HFFc6 (cell line): ENCODE measurements at regions not wholly inside any gene's neighbourhood (a gene's known extent, or its start where the extent isn't known, plus 50 kb on each side); places are given as distances from the start of the nearest gene placed in this dataset.

Source experiments
- DNase-seq: peaks from one replicate; pipeline ENCODE4 v3.0.0-alpha.2; 2018
- H3K27ac Mint-ChIP-seq: 2 replicates; pipeline ENCODE4 v1.8.0; 2020; ENCODE audit warnings: mild to moderate bottlenecking, mixed read lengths
- H3K27me3 Mint-ChIP-seq: 2 replicates; pipeline ENCODE4 v1.8.0; 2021; ENCODE audit warnings: mild to moderate bottlenecking, moderate library complexity, mixed read lengths; ENCODE audit not compliant: insufficient read depth
- H3K36me3 Mint-ChIP-seq: 2 replicates; pipeline ENCODE4 v1.8.0; 2021; ENCODE audit warnings: low read depth, mixed read lengths
- H3K4me1 Mint-ChIP-seq: 2 replicates; pipeline ENCODE4 v1.8.0; 2020; ENCODE audit warnings: low read depth, mixed read lengths
- H3K4me3 Mint-ChIP-seq: 2 replicates; pipeline ENCODE4 v1.8.0; 2020; ENCODE audit warnings: mild to moderate bottlenecking, moderate library complexity, mixed read lengths
- H3K9me3 Mint-ChIP-seq: 2 replicates; pipeline ENCODE4 v1.8.0; 2020; ENCODE audit warnings: mild to moderate bottlenecking, mixed read lengths
- CTCF ChIP-seq: fragments of 200-600 bp; sonication (generic); IDR thresholded peaks from 2 replicates; pipeline ENCODE4 v1.5.0; 2021; ENCODE audit warnings: antibody characterized with exemption, mild to moderate bottlenecking

DNA sequence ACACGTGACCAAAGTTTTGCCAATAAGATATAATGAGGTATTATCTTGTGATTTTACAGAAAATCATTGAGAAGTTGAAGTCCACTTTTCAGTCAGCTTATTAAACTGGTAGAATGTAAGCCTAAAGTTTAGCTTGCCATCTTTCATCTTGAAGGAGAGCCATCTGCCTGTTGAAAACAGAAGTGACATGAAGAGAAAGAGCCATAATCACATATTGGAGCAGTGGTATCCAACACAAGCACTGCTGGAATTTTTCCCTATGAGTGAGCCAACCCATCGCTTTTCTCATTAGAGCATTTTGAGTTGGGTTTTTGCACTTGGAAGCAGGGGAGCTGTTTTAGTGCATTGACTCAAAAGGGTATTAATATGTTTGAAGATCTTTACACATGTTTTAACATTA, 117.6 kb upstream of the FERD3L start:
- H3K4me1 Mint-ChIP-seq: peaks cover 8% of the 10 kb centered on the region; the same call in 1 of the 2 replicates
- TF ChIP-seq CTCF: 0 out of 2 replicates have a peak, but pooled peaks have one; percentile 17
- no peaks in the 10 kb centered on the region for H3K27me3 Mint-ChIP-seq
- H3K9me3 Mint-ChIP-seq: no peaks in the 10 kb centered on the region
- no peak overlapping the region for H3K27ac Mint-ChIP-seq
- H3K36me3 Mint-ChIP-seq: peaks cover 4% of the 10 kb centered on the region; the same call in 1 of the 2 replicates
- no peak overlapping the region for H3K4me3 Mint-ChIP-seq
- no peak for DNase-seq

DNA sequence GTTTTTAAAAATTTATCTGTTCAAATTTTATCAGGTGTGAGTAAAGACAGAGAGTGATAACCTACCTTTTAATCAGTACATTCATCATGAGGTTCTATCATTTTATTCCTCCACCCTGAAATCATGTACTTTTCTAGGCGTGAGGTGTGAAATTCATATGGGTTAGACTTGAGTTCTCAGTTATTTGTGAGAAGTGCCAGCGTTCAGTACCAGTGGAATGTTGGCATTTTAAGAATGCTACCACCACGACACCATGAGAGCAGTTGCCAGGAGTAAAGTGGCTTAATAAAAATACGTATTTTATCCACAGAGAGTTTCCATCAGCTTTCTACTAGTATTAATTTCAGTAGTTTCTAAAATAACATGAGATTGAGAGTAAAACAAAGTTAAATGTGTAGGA, 104.1 kb upstream of the FERD3L start:
- DNase-seq: no peak
- no peak for TF ChIP-seq CTCF
- Mint-ChIP-seq H3K9me3 (no peaks in the 10 kb centered on the region; the same call in 1 of the 2 replicates), H3K27ac (peak overlapping the region; percentile 70), H3K4me3 (peak overlapping the region; percentile 68; the same call in 1 of the 2 replicates), H3K4me1 (peaks cover 37% of the 10 kb centered on the region), H3K36me3 (no peaks in the 10 kb centered on the region), H3K27me3 (no peaks in the 10 kb centered on the region)

- Mint-ChIP-seq H3K27ac (peak overlapping the region; percentile 70), H3K4me3 (peak overlapping the region; percentile 68), H3K27me3 (no peaks in the 10 kb centered on the region), H3K4me1 (peaks cover 37% of the 10 kb centered on the region), H3K36me3 (no peaks in the 10 kb centered on the region), H3K9me3 (no peaks in the 10 kb centered on the region; the same call in 1 of the 2 replicates)
- peak; percentile 52 for DNase-seq
- TF ChIP-seq CTCF: no peak
Observed at GRCh38 chr7:19248681-19249080, 103.5 kb upstream of the FERD3L start.

DNA sequence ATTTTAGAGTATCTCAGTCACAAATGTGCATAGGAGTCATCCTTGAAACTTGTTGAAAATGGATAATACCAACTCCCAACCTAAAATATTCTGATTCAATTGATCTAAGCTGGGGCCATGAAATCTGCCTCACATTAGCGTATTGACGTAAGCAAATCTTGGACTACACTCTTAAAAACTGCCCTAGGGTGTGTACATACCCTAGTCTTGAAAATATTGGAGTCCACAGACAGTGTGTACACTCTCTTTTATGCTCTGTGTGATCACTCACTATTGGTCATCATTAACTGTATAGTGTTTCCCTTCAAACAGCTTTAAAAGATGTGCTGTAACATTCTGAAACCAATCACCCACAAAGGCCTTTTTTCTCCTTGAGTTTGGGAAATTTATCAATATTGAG, 102.9 kb upstream of the FERD3L start:
- Mint-ChIP-seq H3K4me1 (peaks cover 37% of the 10 kb centered on the region), H3K36me3 (no peaks in the 10 kb centered on the region), H3K27ac (no peak overlapping the region), H3K4me3 (peak overlapping the region; percentile 68; the same call in 1 of the 2 replicates), H3K9me3 (no peaks in the 10 kb centered on the region; the same call in 1 of the 2 replicates), H3K27me3 (no peaks in the 10 kb centered on the region)
- TF ChIP-seq CTCF: no peak
- no peak for DNase-seq

DNA sequence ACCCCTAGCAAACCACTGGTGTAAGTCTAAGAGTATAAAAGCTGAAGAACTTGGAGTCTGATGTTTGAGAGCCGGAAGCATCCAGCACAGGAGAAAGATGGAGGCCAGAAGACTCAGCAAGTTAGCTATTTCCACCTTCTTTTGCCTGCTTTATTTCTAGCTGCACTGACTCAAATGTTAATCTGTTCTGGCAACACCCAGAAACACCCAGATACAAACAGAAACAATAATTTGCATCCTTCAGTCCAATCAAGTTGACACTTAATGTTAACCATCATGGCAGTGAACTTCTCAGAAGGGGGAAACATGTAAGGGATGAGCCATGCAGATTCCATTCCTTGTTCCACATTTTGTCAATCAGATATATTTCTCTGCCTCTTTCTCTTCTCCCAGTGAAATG, 101.8 kb upstream of the FERD3L start:
- DNase-seq: no peak
- Mint-ChIP-seq H3K27me3 (no peaks in the 10 kb centered on the region), H3K4me1 (peaks cover 37% of the 10 kb centered on the region), H3K4me3 (no peak overlapping the region), H3K27ac (no peak overlapping the region), H3K36me3 (no peaks in the 10 kb centered on the region), H3K9me3 (no peaks in the 10 kb centered on the region; the same call in 1 of the 2 replicates)
- TF ChIP-seq CTCF: no peak

DNA sequence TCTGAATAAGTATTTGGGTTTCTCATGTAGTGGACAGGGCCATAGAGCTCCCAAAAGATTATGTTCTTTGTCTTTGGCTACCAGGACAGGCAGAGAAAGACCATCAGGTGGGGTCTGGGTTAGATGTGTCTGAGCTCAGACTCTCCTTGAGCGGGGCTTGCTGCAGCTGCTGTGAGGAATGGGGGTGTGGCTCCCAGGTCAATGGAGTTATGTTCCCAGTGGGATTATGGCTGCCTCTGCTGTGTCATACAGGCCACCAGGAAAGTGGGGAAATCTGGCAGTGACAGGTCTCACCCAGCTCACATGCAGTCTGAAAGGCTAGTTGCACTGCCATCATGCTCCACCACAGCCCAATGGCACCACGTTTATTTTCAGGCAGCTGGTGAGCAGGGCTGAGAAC, 97.0 kb upstream of the FERD3L start:
- peaks cover 9% of the 10 kb centered on the region for H3K27me3 Mint-ChIP-seq
- H3K27ac Mint-ChIP-seq: no peak overlapping the region
- peaks cover 8% of the 10 kb centered on the region; the same call in 1 of the 2 replicates for H3K4me1 Mint-ChIP-seq
- no peak for DNase-seq
- no peaks in the 10 kb centered on the region; the same call in 1 of the 2 replicates for H3K9me3 Mint-ChIP-seq
- no peak overlapping the region for H3K4me3 Mint-ChIP-seq
- no peak for TF ChIP-seq CTCF
- H3K36me3 Mint-ChIP-seq: peaks cover 6% of the 10 kb centered on the region
